ENCODE measurements at regions not wholly inside any gene's neighbourhood (a gene's known extent, or its start where the extent isn't known, plus 50 kb on each side); places are given as distances from the start of the nearest gene placed in this dataset.

- no TSS peak for BruUV-seq (replicated peaks)
- Histone ChIP-seq H3F3A (ENCODE audit: low read length, unreplicated experiment) (no peaks in the 10 kb centered on the region), H3K4me1 (ENCODE audit: insufficient read depth, low read length) (no peaks in the 10 kb centered on the region), H3K36me3 (ENCODE audit: low read depth, low read length) (no peaks in the 10 kb centered on the region), H2AFZ (ENCODE audit: low read length) (no peak overlapping the region), H3K4me3 (ENCODE audit: low read length) (no peak overlapping the region), H4K20me1 (ENCODE audit: low read length) (no peaks in the 10 kb centered on the region), H3K9ac (ENCODE audit: low read length) (no peak overlapping the region), H3K27me3 (ENCODE audit: low read length) (peaks cover 50% of the 10 kb centered on the region), H3K4me2 (ENCODE audit: low read length) (no peak overlapping the region), H3K27ac (ENCODE audit: low read length) (no peak overlapping the region), H3K9me3 (ENCODE audit: low read length) (no peaks in the 10 kb centered on the region), H3K9me2 (replicated peaks; ENCODE audit: low read length) (no peaks in the 10 kb centered on the region), H3K79me2 (ENCODE audit: low read length) (no peaks in the 10 kb centered on the region)
- ChIA-PET CTCF (no interaction called here), POLR2A (ENCODE audit: unreplicated experiment) (no interaction called here)
- intact Hi-C loops (cut with micrococcal nuclease): no loop called here
- no peak for ATAC-seq
- no peak for DNase-seq
- TF ChIP-seq EZH2phosphoT487 (IDR thresholded peaks at IDR 0.05; ENCODE audit: borderline replicate concordance, low read length) (no peak), CTCF (conservative IDR thresholded peaks at IDR 0.05; ENCODE audit: low read depth, low read length) (no peak), EZH2 (IDR thresholded peaks at IDR 0.05; ENCODE audit: low read length, unreplicated experiment) (no peak)
These were observed 156.4 kb downstream of the TMEM18 start for GRCh38 chr2:520663-521340.

- no TSS peak for BruUV-seq (replicated peaks)
- H3K27ac ChIP-seq (ENCODE audit: low read length): no peak overlapping the region
- DNase-seq (no peak), ATAC-seq (no peak)
- no peaks in the 10 kb centered on the region for H4K20me1 ChIP-seq (ENCODE audit: low read length)
- H3K27me3 ChIP-seq (ENCODE audit: low read length): peaks cover 66% of the 10 kb centered on the region
- no peaks in the 10 kb centered on the region for H3K36me3 ChIP-seq (ENCODE audit: low read depth, low read length)
- no peaks in the 10 kb centered on the region for H3K4me1 ChIP-seq (ENCODE audit: insufficient read depth, low read length)
- H3K9me3 ChIP-seq (ENCODE audit: low read length): no peaks in the 10 kb centered on the region
- intact Hi-C loops (cut with micrococcal nuclease): no loop called here
- H2AFZ ChIP-seq (ENCODE audit: low read length): no peak overlapping the region
- no peaks in the 10 kb centered on the region for H3K9me2 ChIP-seq (replicated peaks; ENCODE audit: low read length)
- no peak overlapping the region for H3K9ac ChIP-seq (ENCODE audit: low read length)
- TF ChIP-seq EZH2phosphoT487 (IDR thresholded peaks at IDR 0.05; ENCODE audit: borderline replicate concordance, low read length): no peak
- no peak for TF ChIP-seq CTCF (conservative IDR thresholded peaks at IDR 0.05; ENCODE audit: low read depth, low read length)
- TF ChIP-seq EZH2 (IDR thresholded peaks at IDR 0.05; ENCODE audit: low read length, unreplicated experiment): no peak
- POLR2A ChIA-PET (ENCODE audit: unreplicated experiment): no interaction called here
- no peaks in the 10 kb centered on the region for H3K79me2 ChIP-seq (ENCODE audit: low read length)
- H3F3A ChIP-seq (ENCODE audit: low read length, unreplicated experiment): no peaks in the 10 kb centered on the region
- H3K4me2 ChIP-seq (ENCODE audit: low read length): no peak overlapping the region
- H3K4me3 ChIP-seq (ENCODE audit: low read length): no peak overlapping the region
- CTCF ChIA-PET: no interaction called here
These were observed 160.3 kb downstream of the TMEM18 start for GRCh38 chr2:516944-517343.

GRCh38 chr2:516131-516530, 161.1 kb downstream of the TMEM18 start:
- Histone ChIP-seq H3K4me3 (ENCODE audit: low read length) (no peak overlapping the region), H3K27ac (ENCODE audit: low read length) (no peak overlapping the region), H3K4me1 (ENCODE audit: insufficient read depth, low read length) (no peaks in the 10 kb centered on the region), H3K9ac (ENCODE audit: low read length) (no peak overlapping the region), H3K27me3 (ENCODE audit: low read length) (peaks cover 61% of the 10 kb centered on the region), H3F3A (ENCODE audit: low read length, unreplicated experiment) (no peaks in the 10 kb centered on the region), H3K4me2 (ENCODE audit: low read length) (no peak overlapping the region), H3K36me3 (ENCODE audit: low read depth, low read length) (no peaks in the 10 kb centered on the region), H4K20me1 (ENCODE audit: low read length) (no peaks in the 10 kb centered on the region), H3K9me3 (ENCODE audit: low read length) (no peaks in the 10 kb centered on the region), H3K79me2 (ENCODE audit: low read length) (no peaks in the 10 kb centered on the region), H2AFZ (ENCODE audit: low read length) (no peak overlapping the region), H3K9me2 (replicated peaks; ENCODE audit: low read length) (no peaks in the 10 kb centered on the region)
- intact Hi-C loops (cut with micrococcal nuclease): no loop called here
- BruUV-seq (replicated peaks): no TSS peak
- ATAC-seq: no peak
- no peak for DNase-seq
- POLR2A ChIA-PET (ENCODE audit: unreplicated experiment): no interaction called here
- TF ChIP-seq EZH2phosphoT487 (IDR thresholded peaks at IDR 0.05; ENCODE audit: borderline replicate concordance, low read length) (no peak), EZH2 (IDR thresholded peaks at IDR 0.05; ENCODE audit: low read length, unreplicated experiment) (no peak), CTCF (conservative IDR thresholded peaks at IDR 0.05; ENCODE audit: low read depth, low read length) (no peak)
- CTCF ChIA-PET: no interaction called here

Data from PC-3 (cell line).